ENCODE measurements at regions not wholly inside any gene's neighbourhood (a gene's known extent, or its start where the extent isn't known, plus 50 kb on each side); places are given as distances from the start of the nearest gene placed in this dataset.

GRCh38 chr1:157382351-157382750, 170.0 kb downstream of the FCRL5 start:
- no peak for TF ChIP-seq CTCF (IDR thresholded peaks at IDR 0.05)
- TF ChIP-seq EP300 (IDR thresholded peaks at IDR 0.05) = no peak
